Trophoblast cell (in vitro differentiated cells and primary cell): ENCODE measurements at regions not wholly inside any gene's neighbourhood (a gene's known extent, or its start where the extent isn't known, plus 50 kb on each side); places are given as distances from the start of the nearest gene placed in this dataset.

Source experiments
- DNase-seq, 2 donors: peaks; one replicate each; pipeline ENCODE4 v3.0.0-alpha.2; 2016
- H2AFZ ChIP-seq: 2 replicates; pipeline ENCODE4 v1.6.1; 2013; ENCODE audit warnings: low read length, moderate library complexity, mild to moderate bottlenecking; ENCODE audit not compliant: insufficient read depth, poor library complexity
- H2AK5ac ChIP-seq: 2 replicates; pipeline ENCODE4 v1.6.1; 2013; ENCODE audit warnings: mild to moderate bottlenecking, low read length
- H2BK120ac ChIP-seq: 2 replicates; pipeline ENCODE4 v1.6.1; 2013; ENCODE audit warnings: low read length, mild to moderate bottlenecking, moderate library complexity; ENCODE audit not compliant: insufficient read depth, poor library complexity
- H2BK12ac ChIP-seq: 2 replicates; pipeline ENCODE4 v1.6.1; 2013; ENCODE audit warnings: mild to moderate bottlenecking, low read length, moderate library complexity
- H2BK5ac ChIP-seq: 2 replicates; pipeline ENCODE4 v1.6.1; 2013; ENCODE audit warnings: low read length, low read depth, moderate library complexity, mild to moderate bottlenecking; ENCODE audit not compliant: poor library complexity
- H3K14ac ChIP-seq: 2 replicates; pipeline ENCODE4 v1.6.1; 2013; ENCODE audit warnings: mild to moderate bottlenecking, low read length
- H3K18ac ChIP-seq: 2 replicates; pipeline ENCODE4 v1.6.1; 2013; ENCODE audit warnings: mild to moderate bottlenecking, low read length
- H3K23ac ChIP-seq: 2 replicates; pipeline ENCODE4 v1.6.1; 2013; ENCODE audit warnings: low read length
- H3K27ac ChIP-seq: 2 replicates; pipeline ENCODE4 v1.5.1; 2013; ENCODE audit warnings: low read depth, mild to moderate bottlenecking, inconsistent platforms, low read length, moderate library complexity
- H3K27me3 ChIP-seq: 2 replicates; pipeline ENCODE4 v1.6.1; 2013; ENCODE audit warnings: inconsistent platforms, mild to moderate bottlenecking, low read length, moderate library complexity; ENCODE audit not compliant: insufficient read depth
- H3K36me3 ChIP-seq, 2 experiments: 1 replicate in 1 of 2; 2 replicates in 1 of 2; pipeline ENCODE4 v1.6.1; 2013; ENCODE audit warnings: low read length in 2 of 2, mild to moderate bottlenecking in 2 of 2, moderate library complexity in 1 of 2; ENCODE audit not compliant: insufficient read depth in 2 of 2, control insufficient read depth in 1 of 2
- H3K4ac ChIP-seq: 2 replicates; pipeline ENCODE4 v1.6.1; 2013; ENCODE audit warnings: low read depth, mild to moderate bottlenecking, low read length, moderate library complexity
- H3K4me1 ChIP-seq, 2 experiments: 1 replicate in 1 of 2; 2 replicates in 1 of 2; pipeline ENCODE4 v1.6.1; 2013; ENCODE audit warnings: low read length in 2 of 2, mild to moderate bottlenecking in 2 of 2, moderate library complexity in 1 of 2; ENCODE audit not compliant: insufficient read depth in 2 of 2, control insufficient read depth in 1 of 2
- H3K4me2 ChIP-seq: 2 replicates; pipeline ENCODE4 v1.6.1; 2013; ENCODE audit warnings: inconsistent platforms, mild to moderate bottlenecking, low read length, moderate library complexity
- H3K4me3 ChIP-seq: 2 replicates; pipeline ENCODE4 v1.5.1; 2013; ENCODE audit warnings: mild to moderate bottlenecking, low read depth, low read length, inconsistent platforms
- H3K79me1 ChIP-seq: one replicate; pipeline ENCODE4 v1.6.1; 2013; ENCODE audit warnings: low read length
- H3K79me2 ChIP-seq: 2 replicates; pipeline ENCODE4 v1.6.1; 2013; ENCODE audit warnings: low read length, mild to moderate bottlenecking; ENCODE audit not compliant: control insufficient read depth, insufficient read depth, poor library complexity
- H3K9ac ChIP-seq: 2 replicates; pipeline ENCODE4 v1.6.1; 2013; ENCODE audit warnings: mild to moderate bottlenecking, low read length
- H3K9me3 ChIP-seq: 2 replicates; pipeline ENCODE4 v1.6.1; 2013; ENCODE audit warnings: low read depth, mild to moderate bottlenecking, control low read depth, inconsistent platforms, low read length; ENCODE audit not compliant: insufficient read depth
- H4K12ac ChIP-seq: 2 replicates; pipeline ENCODE4 v1.6.1; 2013; ENCODE audit warnings: low read depth, mild to moderate bottlenecking, low read length, moderate library complexity
- H4K8ac ChIP-seq: 2 replicates; pipeline ENCODE4 v1.6.1; 2013; ENCODE audit warnings: low read depth, mild to moderate bottlenecking, low read length, moderate library complexity
- H4K91ac ChIP-seq: one replicate; pipeline ENCODE4 v1.6.1; 2013; ENCODE audit warnings: low read depth, mild to moderate bottlenecking, low read length, moderate library complexity
- WGBS: extraction: QIAGEN DNeasy Blood & Tissue Kit; methylation state at CpG from one replicate; pipeline ENCODE4 v1.1.7; 2013; ENCODE audit warnings: missing lambda C conversion rate; ENCODE audit not compliant: insufficient read length, insufficient coverage; ENCODE audit errors: extremely low coverage; 5-methylcytosine and 5-hydroxymethylcytosine counted together

DNA sequence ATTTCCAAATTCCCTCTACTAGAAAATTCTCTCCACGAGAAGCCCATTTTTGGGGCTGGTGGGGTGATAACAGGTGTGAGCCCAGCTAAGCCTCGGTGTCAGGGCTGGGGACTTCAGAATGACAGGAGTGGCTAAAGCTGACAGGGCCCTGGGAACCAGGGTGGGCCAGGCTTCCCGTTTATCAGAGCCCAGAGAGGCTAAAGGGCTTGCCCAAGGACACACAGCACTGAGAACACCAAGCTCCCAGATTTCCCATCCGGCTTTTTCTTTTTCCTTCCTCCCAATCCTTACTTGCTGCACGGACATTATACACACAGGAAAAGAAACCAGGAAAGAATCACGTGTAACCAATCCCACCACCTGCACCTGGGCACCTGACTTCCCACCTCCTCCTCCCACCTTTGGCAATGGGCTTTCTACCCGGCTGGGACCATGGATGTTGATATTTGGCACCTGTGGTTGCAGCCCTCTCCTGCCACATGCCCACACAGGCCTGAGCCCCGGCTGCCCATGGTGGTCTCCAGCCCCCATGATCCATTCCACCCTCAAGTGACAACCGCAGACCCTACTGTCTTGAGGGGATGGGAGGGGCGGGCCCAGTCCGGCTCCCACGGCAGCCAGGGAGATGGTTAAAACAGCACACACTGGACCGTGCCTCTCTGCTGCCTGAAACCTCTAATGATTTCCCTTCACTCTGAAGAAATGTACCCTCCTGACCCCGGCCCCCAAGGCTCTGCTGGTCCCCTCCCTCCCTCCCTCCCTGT lies 78.9 kb downstream of the ENGASE start:
- H3K23ac ChIP-seq, result no peak overlapping the region
- H2AFZ ChIP-seq, result no peak overlapping the region
- no peak overlapping the region for H3K4ac ChIP-seq
- H2AK5ac ChIP-seq, result no peak overlapping the region
- no peak overlapping the region for H3K14ac ChIP-seq
- H3K4me1 ChIP-seq, result no peaks in the 10 kb centered on the region
- no peak overlapping the region for H4K8ac ChIP-seq
- no peak for DNase-seq
- no peaks in the 10 kb centered on the region for H3K79me1 ChIP-seq
- no peak overlapping the region for H4K91ac ChIP-seq
- WGBS, result no CpG with 5 or more reads among the region's 14 CpGs
- H2BK5ac ChIP-seq, result no peak overlapping the region
- H4K12ac ChIP-seq, result no peak overlapping the region
- H3K79me2 ChIP-seq, result no peaks in the 10 kb centered on the region
- no peaks in the 10 kb centered on the region for H3K36me3 ChIP-seq
- peaks cover 4% of the 10 kb centered on the region for H3K9me3 ChIP-seq
- H3K18ac ChIP-seq, result no peak overlapping the region
- no peak overlapping the region for H3K4me2 ChIP-seq
- no peaks in the 10 kb centered on the region for H3K27me3 ChIP-seq
- no peak overlapping the region for H2BK120ac ChIP-seq
- H3K27ac ChIP-seq, result no peak overlapping the region
- H3K4me3 ChIP-seq, result no peak overlapping the region
- no peak overlapping the region for H2BK12ac ChIP-seq
- no peak overlapping the region for H3K9ac ChIP-seq

DNA sequence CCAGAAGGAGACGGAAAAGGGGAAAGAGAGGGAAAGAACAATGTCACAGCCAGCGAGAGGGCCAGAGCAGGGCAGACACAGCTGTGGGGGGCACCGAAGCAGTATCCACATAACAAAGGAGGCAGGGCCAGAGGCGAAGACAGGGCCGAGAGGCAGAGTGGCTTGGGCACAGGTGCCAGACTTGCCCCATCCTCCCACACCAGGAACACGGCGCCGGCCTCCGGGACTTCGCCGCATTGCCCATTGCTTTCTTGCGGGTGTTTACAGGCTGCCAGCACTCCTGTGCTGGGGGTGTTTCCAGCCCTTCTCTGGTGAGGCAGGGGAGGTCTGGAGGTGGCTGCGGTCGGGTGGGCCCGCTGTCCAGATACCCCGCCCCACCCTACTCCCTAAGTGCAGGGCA lies 78.0 kb downstream of the ENGASE start:
- DNase-seq, result no peak
- no peak overlapping the region for H3K4me3 ChIP-seq
- no CpG with 5 or more reads among the region's 16 CpGs for WGBS
- H3K9me3 ChIP-seq, result peaks cover 4% of the 10 kb centered on the region
- no peak overlapping the region for H4K91ac ChIP-seq
- H4K12ac ChIP-seq, result no peak overlapping the region
- H2BK5ac ChIP-seq, result no peak overlapping the region
- no peak overlapping the region for H2AK5ac ChIP-seq
- H3K18ac ChIP-seq, result no peak overlapping the region
- H3K4me1 ChIP-seq, result no peaks in the 10 kb centered on the region
- no peaks in the 10 kb centered on the region for H3K36me3 ChIP-seq
- H3K4me2 ChIP-seq, result no peak overlapping the region
- H3K9ac ChIP-seq, result no peak overlapping the region
- no peak overlapping the region for H4K8ac ChIP-seq
- H2BK120ac ChIP-seq, result no peak overlapping the region
- no peak overlapping the region for H3K23ac ChIP-seq
- H3K79me1 ChIP-seq, result no peaks in the 10 kb centered on the region
- no peak overlapping the region for H3K4ac ChIP-seq
- H2AFZ ChIP-seq, result no peak overlapping the region
- H3K14ac ChIP-seq, result no peak overlapping the region
- H3K27me3 ChIP-seq, result no peaks in the 10 kb centered on the region
- no peak overlapping the region for H2BK12ac ChIP-seq
- H3K27ac ChIP-seq, result no peak overlapping the region
- H3K79me2 ChIP-seq, result no peaks in the 10 kb centered on the region

DNA sequence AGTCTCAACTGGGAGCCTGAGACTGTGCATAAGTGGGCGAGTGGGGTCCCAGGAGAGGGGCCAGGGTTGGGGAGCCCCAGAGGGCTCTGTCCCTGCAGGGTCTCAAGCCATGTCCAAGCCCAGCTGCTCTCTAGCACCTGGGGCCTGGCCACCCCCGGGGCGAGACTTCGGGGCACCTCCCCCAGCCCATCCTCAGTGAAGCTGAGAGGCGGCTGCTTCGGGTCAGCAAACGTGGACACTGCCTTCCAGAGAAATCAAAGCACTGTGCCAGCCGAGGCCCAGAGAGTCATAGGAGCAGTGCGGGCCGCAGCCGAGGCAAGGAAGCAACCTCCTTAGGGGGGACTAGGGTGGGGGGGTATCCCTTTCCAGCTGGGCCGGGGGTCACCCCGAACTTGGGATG lies 77.5 kb downstream of the ENGASE start:
- whole genome bisulfite sequencing, result no CpG with 5 or more reads among the region's 13 CpGs
- Histone ChIP-seq H3K79me2 (no peaks in the 10 kb centered on the region), H3K79me1 (no peaks in the 10 kb centered on the region), H3K9me3 (peaks cover 4% of the 10 kb centered on the region), H2BK5ac (no peak overlapping the region), H3K4me3 (no peak overlapping the region), H2AFZ (no peak overlapping the region), H3K4me2 (no peak overlapping the region), H3K9ac (no peak overlapping the region), H3K4ac (no peak overlapping the region), H4K8ac (no peak overlapping the region), H3K27ac (no peak overlapping the region), H3K4me1 (no peaks in the 10 kb centered on the region), H2AK5ac (no peak overlapping the region), H3K36me3 (no peaks in the 10 kb centered on the region), H4K12ac (no peak overlapping the region), H3K14ac (no peak overlapping the region), H4K91ac (no peak overlapping the region), H3K18ac (no peak overlapping the region), H2BK120ac (no peak overlapping the region), H3K27me3 (no peaks in the 10 kb centered on the region), H2BK12ac (no peak overlapping the region), H3K23ac (no peak overlapping the region)
- DNase-seq, result no peak

DNA sequence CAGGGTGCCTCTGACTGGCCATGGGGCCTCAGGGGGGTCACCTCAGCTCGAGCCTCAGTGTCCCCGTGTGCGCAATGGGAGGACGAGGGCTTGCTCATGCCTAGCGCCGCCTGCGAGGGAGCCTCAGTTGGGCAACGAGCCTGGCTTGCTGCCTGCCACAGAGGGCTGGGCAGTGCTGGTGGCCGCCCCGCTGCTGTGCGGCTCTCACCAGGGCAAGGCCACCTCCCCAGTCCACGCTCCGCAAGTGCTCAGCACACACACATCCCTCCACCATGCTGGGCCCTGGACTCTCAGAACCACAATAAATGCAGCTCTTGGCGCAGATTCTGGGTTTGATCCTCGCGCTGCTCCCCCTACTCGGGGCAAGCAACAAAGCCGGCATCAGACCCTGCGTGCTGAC lies 76.2 kb downstream of the ENGASE start:
- Histone ChIP-seq H3K9ac (no peak overlapping the region), H4K8ac (no peak overlapping the region), H3K4ac (no peak overlapping the region), H3K4me1 (no peaks in the 10 kb centered on the region), H3K79me1 (no peaks in the 10 kb centered on the region), H3K4me2 (no peak overlapping the region), H3K27ac (no peak overlapping the region), H2BK12ac (no peak overlapping the region), H3K79me2 (no peaks in the 10 kb centered on the region), H3K14ac (no peak overlapping the region), H4K91ac (no peak overlapping the region), H2BK120ac (no peak overlapping the region), H2AK5ac (no peak overlapping the region), H3K23ac (no peak overlapping the region), H3K36me3 (no peaks in the 10 kb centered on the region), H3K18ac (no peak overlapping the region), H4K12ac (no peak overlapping the region), H3K4me3 (no peak overlapping the region), H3K27me3 (no peaks in the 10 kb centered on the region), H2AFZ (no peak overlapping the region), H2BK5ac (no peak overlapping the region), H3K9me3 (peaks cover 4% of the 10 kb centered on the region)
- no peak for DNase-seq
- whole genome bisulfite sequencing, result no CpG with 5 or more reads among the region's 19 CpGs
